ENCODE measurements at regions not wholly inside any gene's neighbourhood (a gene's known extent, or its start where the extent isn't known, plus 50 kb on each side); places are given as distances from the start of the nearest gene placed in this dataset.

GRCh38 chr10:59004392-59004791 is 172.1 kb upstream of the PHYHIPL start:
- no peaks in the 10 kb centered on the region for H3K27me3 ChIP-seq (ENCODE audit: control insufficient read depth in 3 of 3, insufficient read depth in 3 of 3, low read depth in 1 of 3, low read length in 3 of 3)
- H3K36me3 ChIP-seq (replicated peaks in 1 of 2; ENCODE audit: control insufficient read depth in 2 of 2, insufficient read depth in 2 of 2, low read length in 2 of 2), result no peaks in the 10 kb centered on the region
- H2AK5ac ChIP-seq (ENCODE audit: low read depth, low read length), result no peak overlapping the region
- H3K4me2 ChIP-seq (ENCODE audit: insufficient read depth, low read length, poor library complexity, severe bottlenecking), result no peak overlapping the region
- H3K27ac ChIP-seq (replicated peaks; ENCODE audit: low read length), result no peak overlapping the region
- no peak overlapping the region for H3K18ac ChIP-seq (ENCODE audit: low read length)
- no peak overlapping the region for H4K8ac ChIP-seq (ENCODE audit: low read depth, low read length)
- no peaks in the 10 kb centered on the region for H3K79me1 ChIP-seq (ENCODE audit: low read depth, low read length)
- no peak overlapping the region for H2AFZ ChIP-seq (ENCODE audit: low read length)
- H2BK120ac ChIP-seq (ENCODE audit: low read depth, low read length), result no peak overlapping the region
- H3K9ac ChIP-seq (ENCODE audit: low read depth, low read length, poor library complexity), result no peak overlapping the region
- WGBS, 2 donors (ENCODE audit: extremely low coverage in 2 of 2, insufficient read length in 2 of 2, insufficient replicate concordance in 1 of 2), result no CpG with 5 or more reads among the region's 1 CpG
- H3K9me3 ChIP-seq (replicated peaks in 1 of 2; ENCODE audit: control insufficient read depth in 2 of 2, insufficient read depth in 1 of 2, low read depth in 1 of 2, low read length in 2 of 2), result no peaks in the 10 kb centered on the region
- H3K4me3 ChIP-seq (ENCODE audit: low read length in 2 of 2), result no peak overlapping the region
- H3K14ac ChIP-seq (ENCODE audit: low read length), result no peak overlapping the region
- no peak overlapping the region for H3K23ac ChIP-seq (ENCODE audit: low read depth, low read length, poor library complexity)
- DNase-seq (ENCODE audit: low spot score), result no peak
- H4K91ac ChIP-seq (ENCODE audit: low read depth, low read length, poor library complexity), result no peak overlapping the region
- H3K4ac ChIP-seq (ENCODE audit: low read length), result no peak overlapping the region
- H2BK15ac ChIP-seq (ENCODE audit: low read length), result no peak overlapping the region
- peaks cover 0 to 10% of the 10 kb centered on the region in 2 donors for H3K4me1 ChIP-seq (ENCODE audit: control insufficient read depth in 2 of 2, insufficient read depth in 1 of 2, low read depth in 1 of 2, low read length in 2 of 2)
- H2BK12ac ChIP-seq (ENCODE audit: low read length), result no peak overlapping the region
- no peak overlapping the region for H2BK5ac ChIP-seq (ENCODE audit: low read length)

DNA sequence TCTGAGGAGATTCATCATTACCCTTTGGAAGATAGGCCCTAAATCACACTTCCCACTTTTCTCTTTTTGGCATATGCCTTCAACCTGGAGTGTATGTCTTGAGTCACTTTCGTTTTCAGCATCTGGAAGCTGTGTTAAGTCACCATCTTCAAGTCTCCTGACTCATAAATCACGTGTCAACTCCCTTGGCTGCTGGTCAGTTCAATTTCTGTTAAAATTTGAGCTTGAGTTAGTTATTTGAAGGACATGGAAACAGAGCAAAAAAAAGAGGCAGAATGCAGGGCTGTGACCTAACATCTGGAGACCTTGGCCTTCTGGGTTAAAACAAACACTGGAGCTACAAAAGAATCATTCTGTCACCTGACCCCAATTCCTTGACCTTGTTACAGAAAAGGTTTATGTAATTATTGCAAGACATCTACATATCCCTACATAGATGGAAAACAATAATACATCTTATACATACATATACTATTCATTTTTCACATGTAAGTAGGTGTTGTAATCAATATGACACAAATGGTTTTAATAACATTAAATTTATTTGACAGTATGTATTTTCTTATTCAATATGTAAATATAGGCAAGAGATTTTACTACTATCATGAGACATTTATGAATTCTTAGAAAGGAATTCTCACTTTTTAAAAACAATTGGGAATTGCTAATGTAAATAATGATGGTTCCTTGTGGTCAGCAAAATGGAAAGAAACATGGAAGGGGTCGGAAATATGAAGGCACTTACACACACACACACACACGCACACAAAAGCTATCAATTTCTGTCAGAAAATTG is 169.7 kb upstream of the PHYHIPL start:
- no peaks in the 10 kb centered on the region for H3K9me3 ChIP-seq (replicated peaks in 1 of 2; ENCODE audit: control insufficient read depth in 2 of 2, insufficient read depth in 1 of 2, low read depth in 1 of 2, low read length in 2 of 2)
- no peak overlapping the region for H2BK15ac ChIP-seq (ENCODE audit: low read length)
- peaks cover 0 to 5% of the 10 kb centered on the region in 2 donors for H3K4me1 ChIP-seq (ENCODE audit: control insufficient read depth in 2 of 2, insufficient read depth in 1 of 2, low read depth in 1 of 2, low read length in 2 of 2)
- H2AK5ac ChIP-seq (ENCODE audit: low read depth, low read length), result no peak overlapping the region
- no peak overlapping the region for H3K4ac ChIP-seq (ENCODE audit: low read length)
- no peak overlapping the region for H2AFZ ChIP-seq (ENCODE audit: low read length)
- H3K14ac ChIP-seq (ENCODE audit: low read length), result no peak overlapping the region
- no peak overlapping the region for H2BK5ac ChIP-seq (ENCODE audit: low read length)
- no peak overlapping the region for H4K8ac ChIP-seq (ENCODE audit: low read depth, low read length)
- H3K27ac ChIP-seq (replicated peaks; ENCODE audit: low read length), result no peak overlapping the region
- WGBS, 2 donors (ENCODE audit: extremely low coverage in 2 of 2, insufficient read length in 2 of 2, insufficient replicate concordance in 1 of 2), result no CpG with 5 or more reads among the region's 4 CpGs
- no peak overlapping the region for H3K4me2 ChIP-seq (ENCODE audit: insufficient read depth, low read length, poor library complexity, severe bottlenecking)
- DNase-seq (ENCODE audit: low spot score), result no peak
- H3K79me1 ChIP-seq (ENCODE audit: low read depth, low read length), result no peaks in the 10 kb centered on the region
- H3K9ac ChIP-seq (ENCODE audit: low read depth, low read length, poor library complexity), result no peak overlapping the region
- no peaks in the 10 kb centered on the region for H3K27me3 ChIP-seq (ENCODE audit: control insufficient read depth in 3 of 3, insufficient read depth in 3 of 3, low read depth in 1 of 3, low read length in 3 of 3)
- no peaks in the 10 kb centered on the region for H3K36me3 ChIP-seq (replicated peaks in 1 of 2; ENCODE audit: control insufficient read depth in 2 of 2, insufficient read depth in 2 of 2, low read length in 2 of 2)
- H3K4me3 ChIP-seq (ENCODE audit: low read length in 2 of 2), result no peak overlapping the region
- H2BK12ac ChIP-seq (ENCODE audit: low read length), result no peak overlapping the region
- H3K18ac ChIP-seq (ENCODE audit: low read length), result no peak overlapping the region
- H3K23ac ChIP-seq (ENCODE audit: low read depth, low read length, poor library complexity), result no peak overlapping the region
- no peak overlapping the region for H4K91ac ChIP-seq (ENCODE audit: low read depth, low read length, poor library complexity)
- no peak overlapping the region for H2BK120ac ChIP-seq (ENCODE audit: low read depth, low read length)

DNA sequence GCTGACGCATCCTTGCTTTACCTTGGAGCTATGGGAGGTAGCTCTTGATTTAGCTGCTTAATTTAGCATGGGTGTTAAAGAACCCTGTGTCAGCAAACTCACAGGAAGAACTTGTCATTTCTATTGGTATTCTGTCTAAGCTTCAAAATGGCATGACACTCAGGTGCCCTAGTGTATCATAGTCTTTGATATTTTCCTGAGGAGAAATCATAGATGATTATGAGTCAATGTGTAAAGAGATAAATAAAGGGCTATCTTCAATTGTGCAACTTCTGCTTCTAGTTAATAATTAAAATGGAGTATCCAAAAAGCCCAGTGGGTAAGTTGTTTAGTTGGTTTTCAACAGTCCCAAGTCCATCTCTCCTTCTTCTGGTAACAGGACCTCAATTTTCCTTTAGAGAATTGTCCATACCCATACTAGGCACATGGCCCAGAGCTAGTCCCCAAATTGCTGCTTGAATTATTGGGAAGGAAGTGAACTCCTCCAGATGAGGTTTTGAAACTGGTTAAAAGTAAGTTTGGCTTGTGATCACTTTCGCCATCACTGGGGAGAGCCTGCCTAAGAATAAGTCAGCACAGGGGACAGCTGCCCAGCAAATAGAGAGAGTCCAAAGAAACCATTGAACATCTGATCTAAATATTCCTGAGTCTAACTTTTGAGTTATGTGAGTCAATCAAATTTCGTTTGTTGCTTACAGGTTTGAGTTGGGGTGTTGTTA is 169.0 kb upstream of the PHYHIPL start:
- Histone ChIP-seq H3K4me3 (ENCODE audit: low read length in 2 of 2) (no peak overlapping the region), H3K27ac (replicated peaks; ENCODE audit: low read length) (no peak overlapping the region), H3K4me2 (ENCODE audit: insufficient read depth, low read length, poor library complexity, severe bottlenecking) (no peak overlapping the region), H3K14ac (ENCODE audit: low read length) (no peak overlapping the region), H2BK12ac (ENCODE audit: low read length) (no peak overlapping the region), H3K4ac (ENCODE audit: low read length) (no peak overlapping the region), H3K79me1 (ENCODE audit: low read depth, low read length) (no peaks in the 10 kb centered on the region), H3K36me3 (replicated peaks in 1 of 2; ENCODE audit: control insufficient read depth in 2 of 2, insufficient read depth in 2 of 2, low read length in 2 of 2) (no peaks in the 10 kb centered on the region), H2AK5ac (ENCODE audit: low read depth, low read length) (no peak overlapping the region), H4K8ac (ENCODE audit: low read depth, low read length) (no peak overlapping the region), H3K27me3 (ENCODE audit: control insufficient read depth in 3 of 3, insufficient read depth in 3 of 3, low read depth in 1 of 3, low read length in 3 of 3) (no peaks in the 10 kb centered on the region), H4K91ac (ENCODE audit: low read depth, low read length, poor library complexity) (no peak overlapping the region), H3K9me3 (replicated peaks in 1 of 2; ENCODE audit: control insufficient read depth in 2 of 2, insufficient read depth in 1 of 2, low read depth in 1 of 2, low read length in 2 of 2) (no peaks in the 10 kb centered on the region), H3K18ac (ENCODE audit: low read length) (no peak overlapping the region), H3K23ac (ENCODE audit: low read depth, low read length, poor library complexity) (no peak overlapping the region), H2BK5ac (ENCODE audit: low read length) (no peak overlapping the region), H2BK15ac (ENCODE audit: low read length) (no peak overlapping the region), H2BK120ac (ENCODE audit: low read depth, low read length) (no peak overlapping the region), H3K9ac (ENCODE audit: low read depth, low read length, poor library complexity) (no peak overlapping the region), H2AFZ (ENCODE audit: low read length) (no peak overlapping the region), H3K4me1 (ENCODE audit: control insufficient read depth in 2 of 2, insufficient read depth in 1 of 2, low read depth in 1 of 2, low read length in 2 of 2) (peaks cover 0 to 5% of the 10 kb centered on the region in 2 donors)
- no peak for DNase-seq (ENCODE audit: low spot score)
- no CpG with 5 or more reads among the region's 3 CpGs for WGBS, 2 donors (ENCODE audit: extremely low coverage in 2 of 2, insufficient read length in 2 of 2, insufficient replicate concordance in 1 of 2)

GRCh38 chr10:59008452-59008851 is 168.0 kb upstream of the PHYHIPL start:
- no peak overlapping the region for H4K8ac ChIP-seq (ENCODE audit: low read depth, low read length)
- H4K91ac ChIP-seq (ENCODE audit: low read depth, low read length, poor library complexity), result no peak overlapping the region
- H2BK5ac ChIP-seq (ENCODE audit: low read length), result no peak overlapping the region
- WGBS, 2 donors (ENCODE audit: extremely low coverage in 2 of 2, insufficient read length in 2 of 2, insufficient replicate concordance in 1 of 2), result no CpG with 5 or more reads among the region's 1 CpG
- H3K9me3 ChIP-seq (replicated peaks in 1 of 2; ENCODE audit: control insufficient read depth in 2 of 2, insufficient read depth in 1 of 2, low read depth in 1 of 2, low read length in 2 of 2), result no peaks in the 10 kb centered on the region
- no peak overlapping the region for H2BK12ac ChIP-seq (ENCODE audit: low read length)
- H3K36me3 ChIP-seq (replicated peaks in 1 of 2; ENCODE audit: control insufficient read depth in 2 of 2, insufficient read depth in 2 of 2, low read length in 2 of 2), result no peaks in the 10 kb centered on the region
- H3K4ac ChIP-seq (ENCODE audit: low read length), result no peak overlapping the region
- no peak overlapping the region for H3K4me2 ChIP-seq (ENCODE audit: insufficient read depth, low read length, poor library complexity, severe bottlenecking)
- H3K9ac ChIP-seq (ENCODE audit: low read depth, low read length, poor library complexity), result no peak overlapping the region
- no peak overlapping the region for H3K23ac ChIP-seq (ENCODE audit: low read depth, low read length, poor library complexity)
- H2AK5ac ChIP-seq (ENCODE audit: low read depth, low read length), result no peak overlapping the region
- H3K4me3 ChIP-seq (ENCODE audit: low read length in 2 of 2), result no peak overlapping the region
- no peak overlapping the region for H2BK15ac ChIP-seq (ENCODE audit: low read length)
- H3K14ac ChIP-seq (ENCODE audit: low read length), result no peak overlapping the region
- H2BK120ac ChIP-seq (ENCODE audit: low read depth, low read length), result no peak overlapping the region
- H3K4me1 ChIP-seq (ENCODE audit: control insufficient read depth in 2 of 2, insufficient read depth in 1 of 2, low read depth in 1 of 2, low read length in 2 of 2), result peaks cover 0 to 5% of the 10 kb centered on the region in 2 donors
- no peaks in the 10 kb centered on the region for H3K27me3 ChIP-seq (ENCODE audit: control insufficient read depth in 3 of 3, insufficient read depth in 3 of 3, low read depth in 1 of 3, low read length in 3 of 3)
- no peak for DNase-seq (ENCODE audit: low spot score)
- no peak overlapping the region for H2AFZ ChIP-seq (ENCODE audit: low read length)
- no peaks in the 10 kb centered on the region for H3K79me1 ChIP-seq (ENCODE audit: low read depth, low read length)
- H3K27ac ChIP-seq (replicated peaks; ENCODE audit: low read length), result no peak overlapping the region
- H3K18ac ChIP-seq (ENCODE audit: low read length), result no peak overlapping the region
